ENCODE measurements at regions not wholly inside any gene's neighbourhood (a gene's known extent, or its start where the extent isn't known, plus 50 kb on each side); places are given as distances from the start of the nearest gene placed in this dataset.

DNA sequence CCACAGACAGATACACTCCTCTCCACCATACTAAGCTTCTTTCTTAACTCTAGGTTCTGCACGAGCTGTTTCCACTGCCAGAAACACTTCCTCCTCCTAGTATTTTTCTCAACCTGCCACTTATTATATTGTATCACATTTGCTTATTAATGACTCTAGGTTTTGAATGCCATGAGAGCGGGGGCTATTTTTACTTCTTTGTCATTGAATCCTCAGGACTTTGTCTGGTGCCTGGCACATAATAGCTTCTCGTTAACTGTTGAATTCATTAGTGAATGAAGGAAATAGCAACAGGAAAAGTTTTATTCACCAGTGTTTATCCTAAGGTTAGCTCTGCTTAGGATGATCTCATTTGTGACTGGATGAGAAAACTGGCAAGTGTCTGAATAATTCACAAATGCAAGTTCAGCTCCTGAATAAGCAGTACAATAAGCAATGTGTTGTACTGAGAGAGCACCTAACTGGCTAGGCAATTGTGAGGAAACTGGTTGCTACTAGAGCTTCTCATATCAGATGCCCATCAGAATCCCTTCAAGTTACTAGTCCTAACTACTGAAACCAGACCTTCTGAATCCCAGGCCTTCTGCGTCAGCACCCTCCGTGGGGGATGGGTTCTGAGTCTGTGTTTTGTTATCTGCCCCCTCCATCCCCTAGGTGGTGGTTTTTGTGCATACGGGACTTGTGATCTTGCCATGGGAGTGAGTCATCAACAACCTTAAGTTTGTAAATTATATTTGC lies 92.7 kb downstream of the LSMEM1 start (continued):
- TF ChIP-seq, protein P1, sequence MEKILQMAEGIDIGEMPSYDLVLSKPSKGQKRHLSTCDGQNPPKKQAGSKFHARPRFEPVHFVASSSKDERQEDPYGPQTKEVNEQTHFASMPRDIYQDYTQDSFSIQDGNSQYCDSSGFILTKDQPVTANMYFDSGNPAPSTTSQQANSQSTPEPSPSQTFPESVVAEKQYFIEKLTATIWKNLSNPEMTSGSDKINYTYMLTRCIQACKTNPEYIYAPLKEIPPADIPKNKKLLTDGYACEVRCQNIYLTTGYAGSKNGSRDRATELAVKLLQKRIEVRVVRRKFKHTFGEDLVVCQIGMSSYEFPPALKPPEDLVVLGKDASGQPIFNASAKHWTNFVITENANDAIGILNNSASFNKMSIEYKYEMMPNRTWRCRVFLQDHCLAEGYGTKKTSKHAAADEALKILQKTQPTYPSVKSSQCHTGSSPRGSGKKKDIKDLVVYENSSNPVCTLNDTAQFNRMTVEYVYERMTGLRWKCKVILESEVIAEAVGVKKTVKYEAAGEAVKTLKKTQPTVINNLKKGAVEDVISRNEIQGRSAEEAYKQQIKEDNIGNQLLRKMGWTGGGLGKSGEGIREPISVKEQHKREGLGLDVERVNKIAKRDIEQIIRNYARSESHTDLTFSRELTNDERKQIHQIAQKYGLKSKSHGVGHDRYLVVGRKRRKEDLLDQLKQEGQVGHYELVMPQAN (IDR thresholded peaks at IDR 0.05; ENCODE audit: borderline replicate concordance), result no peak
- TF ChIP-seq RNF2 (IDR thresholded peaks at IDR 0.05) (peak; percentile 81), NR1H2 (CRISPR knock-in tag; IDR thresholded peaks at IDR 0.05) (no peak), ZKSCAN1 (IDR thresholded peaks at IDR 0.05; ENCODE audit: low read depth, low read length) (no peak), RAD51 (IDR thresholded peaks at IDR 0.05; ENCODE audit: borderline replicate concordance, low read depth) (no peak), ZNF253 (CRISPR knock-in tag; conservative IDR thresholded peaks at IDR 0.05) (no peak), ZNF282 (CRISPR knock-in tag; IDR thresholded peaks at IDR 0.05) (no peak), MEF2A (IDR thresholded peaks at IDR 0.05; ENCODE audit: control insufficient read depth, low read depth, low read length) (peak; percentile 53; the same call in 1 of the 2 replicates), FOXA1 (IDR thresholded peaks at IDR 0.05; ENCODE audit: borderline replicate concordance) (no peak)
- TF ChIP-seq, protein P2, sequence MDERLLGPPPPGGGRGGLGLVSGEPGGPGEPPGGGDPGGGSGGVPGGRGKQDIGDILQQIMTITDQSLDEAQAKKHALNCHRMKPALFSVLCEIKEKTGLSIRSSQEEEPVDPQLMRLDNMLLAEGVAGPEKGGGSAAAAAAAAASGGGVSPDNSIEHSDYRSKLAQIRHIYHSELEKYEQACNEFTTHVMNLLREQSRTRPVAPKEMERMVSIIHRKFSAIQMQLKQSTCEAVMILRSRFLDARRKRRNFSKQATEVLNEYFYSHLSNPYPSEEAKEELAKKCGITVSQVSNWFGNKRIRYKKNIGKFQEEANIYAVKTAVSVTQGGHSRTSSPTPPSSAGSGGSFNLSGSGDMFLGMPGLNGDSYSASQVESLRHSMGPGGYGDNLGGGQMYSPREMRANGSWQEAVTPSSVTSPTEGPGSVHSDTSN (CRISPR knock-in tag; IDR thresholded peaks at IDR 0.05; ENCODE audit: low read depth), result no peak
- TF ChIP-seq, protein P2 (tag; conservative IDR thresholded peaks at IDR 0.05; ENCODE audit: low read depth), result no peak
- TF ChIP-seq, protein P3, sequence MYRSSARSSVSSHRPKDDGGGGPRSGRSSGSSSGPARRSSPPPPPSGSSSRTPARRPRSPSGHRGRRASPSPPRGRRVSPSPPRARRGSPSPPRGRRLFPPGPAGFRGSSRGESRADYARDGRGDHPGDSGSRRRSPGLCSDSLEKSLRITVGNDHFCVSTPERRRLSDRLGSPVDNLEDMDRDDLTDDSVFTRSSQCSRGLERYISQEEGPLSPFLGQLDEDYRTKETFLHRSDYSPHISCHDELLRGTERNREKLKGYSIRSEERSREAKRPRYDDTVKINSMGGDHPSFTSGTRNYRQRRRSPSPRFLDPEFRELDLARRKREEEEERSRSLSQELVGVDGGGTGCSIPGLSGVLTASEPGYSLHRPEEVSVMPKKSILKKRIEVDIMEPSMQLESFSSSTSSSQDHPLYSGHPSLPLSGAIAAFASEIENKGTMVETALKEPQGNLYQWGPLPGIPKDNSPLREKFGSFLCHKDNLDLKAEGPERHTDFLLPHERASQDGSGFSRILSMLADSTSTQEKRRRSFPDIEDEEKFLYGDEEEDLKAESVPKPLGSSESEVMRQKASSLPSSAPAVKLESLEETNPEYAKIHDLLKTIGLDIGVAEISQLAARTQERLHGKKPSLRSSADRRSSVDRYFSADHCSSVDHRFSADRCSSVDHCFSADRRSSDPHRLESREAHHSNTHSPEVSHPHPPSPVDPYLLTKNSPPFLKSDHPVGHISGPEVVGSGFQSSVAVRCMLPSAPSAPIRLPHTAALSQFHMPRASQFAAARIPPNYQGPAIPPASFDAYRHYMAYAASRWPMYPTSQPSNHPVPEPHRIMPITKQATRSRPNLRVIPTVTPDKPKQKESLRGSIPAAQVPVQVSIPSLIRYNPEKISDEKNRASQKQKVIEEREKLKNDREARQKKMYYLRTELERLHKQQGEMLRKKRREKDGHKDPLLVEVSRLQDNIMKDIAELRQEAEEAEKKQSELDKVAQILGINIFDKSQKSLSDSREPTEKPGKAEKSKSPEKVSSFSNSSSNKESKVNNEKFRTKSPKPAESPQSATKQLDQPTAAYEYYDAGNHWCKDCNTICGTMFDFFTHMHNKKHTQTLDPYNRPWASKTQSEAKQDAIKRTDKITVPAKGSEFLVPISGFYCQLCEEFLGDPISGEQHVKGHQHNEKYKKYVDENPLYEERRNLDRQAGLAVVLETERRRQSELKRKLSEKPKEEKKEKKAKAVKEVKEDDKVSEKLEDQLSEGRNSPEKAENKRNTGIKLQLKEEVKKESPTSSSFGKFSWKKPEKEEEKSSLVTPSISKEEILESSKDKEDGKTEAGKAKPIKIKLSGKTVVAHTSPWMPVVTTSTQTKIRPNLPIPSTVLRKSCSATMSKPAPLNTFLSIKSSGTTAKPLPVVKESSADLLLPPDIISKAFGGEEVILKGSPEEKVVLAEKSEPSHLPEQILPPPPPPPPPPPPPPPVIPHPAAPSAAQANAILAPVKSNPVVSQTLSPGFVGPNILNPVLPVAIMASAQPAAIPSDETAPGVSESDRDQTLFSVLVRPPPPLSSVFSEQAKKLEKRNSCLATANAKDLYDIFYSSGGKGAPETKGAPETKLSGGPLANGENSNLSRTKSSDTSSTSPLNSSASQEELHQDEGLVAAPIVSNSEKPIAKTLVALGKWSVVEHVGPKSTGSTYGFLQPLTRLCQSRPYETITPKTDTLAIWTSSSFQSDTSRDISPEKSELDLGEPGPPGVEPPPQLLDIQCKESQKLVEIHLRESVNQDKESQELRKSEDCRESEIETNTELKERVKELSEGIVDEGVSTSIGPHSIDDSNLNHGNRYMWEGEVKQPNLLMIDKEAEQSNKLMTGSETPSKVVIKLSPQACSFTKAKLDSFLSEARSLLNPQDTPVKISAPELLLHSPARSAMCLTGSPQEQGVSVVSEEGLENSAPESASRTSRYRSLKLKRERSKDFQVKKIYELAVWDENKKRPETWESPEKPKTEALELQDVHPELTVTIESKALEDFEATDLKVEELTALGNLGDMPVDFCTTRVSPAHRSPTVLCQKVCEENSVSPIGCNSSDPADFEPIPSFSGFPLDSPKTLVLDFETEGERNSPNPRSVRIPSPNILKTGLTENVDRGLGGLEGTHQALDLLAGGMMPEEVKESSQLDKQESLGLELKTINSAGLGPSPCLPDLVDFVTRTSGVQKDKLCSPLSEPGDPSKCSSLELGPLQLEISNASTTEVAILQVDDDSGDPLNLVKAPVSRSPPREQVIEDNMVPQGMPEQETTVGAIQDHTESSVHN (IDR thresholded peaks at IDR 0.05; ENCODE audit: borderline replicate concordance in 1 of 2, low read depth in 1 of 2), result no peak
- TF ChIP-seq, protein P4, sequence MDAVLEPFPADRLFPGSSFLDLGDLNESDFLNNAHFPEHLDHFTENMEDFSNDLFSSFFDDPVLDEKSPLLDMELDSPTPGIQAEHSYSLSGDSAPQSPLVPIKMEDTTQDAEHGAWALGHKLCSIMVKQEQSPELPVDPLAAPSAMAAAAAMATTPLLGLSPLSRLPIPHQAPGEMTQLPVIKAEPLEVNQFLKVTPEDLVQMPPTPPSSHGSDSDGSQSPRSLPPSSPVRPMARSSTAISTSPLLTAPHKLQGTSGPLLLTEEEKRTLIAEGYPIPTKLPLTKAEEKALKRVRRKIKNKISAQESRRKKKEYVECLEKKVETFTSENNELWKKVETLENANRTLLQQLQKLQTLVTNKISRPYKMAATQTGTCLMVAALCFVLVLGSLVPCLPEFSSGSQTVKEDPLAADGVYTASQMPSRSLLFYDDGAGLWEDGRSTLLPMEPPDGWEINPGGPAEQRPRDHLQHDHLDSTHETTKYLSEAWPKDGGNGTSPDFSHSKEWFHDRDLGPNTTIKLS (IDR thresholded peaks at IDR 0.05; ENCODE audit: borderline replicate concordance, low read depth), result peak; percentile 70; the same call in 1 of the 2 replicates
